ENCODE measurements at regions not wholly inside any gene's neighbourhood (a gene's known extent, or its start where the extent isn't known, plus 50 kb on each side); places are given as distances from the start of the nearest gene placed in this dataset.
"Not testable (repeated sequence)": the region's sequence is repeated elsewhere in the genome, so short reads cannot be mapped to it uniquely, and the experiment has no call there.

DNA sequence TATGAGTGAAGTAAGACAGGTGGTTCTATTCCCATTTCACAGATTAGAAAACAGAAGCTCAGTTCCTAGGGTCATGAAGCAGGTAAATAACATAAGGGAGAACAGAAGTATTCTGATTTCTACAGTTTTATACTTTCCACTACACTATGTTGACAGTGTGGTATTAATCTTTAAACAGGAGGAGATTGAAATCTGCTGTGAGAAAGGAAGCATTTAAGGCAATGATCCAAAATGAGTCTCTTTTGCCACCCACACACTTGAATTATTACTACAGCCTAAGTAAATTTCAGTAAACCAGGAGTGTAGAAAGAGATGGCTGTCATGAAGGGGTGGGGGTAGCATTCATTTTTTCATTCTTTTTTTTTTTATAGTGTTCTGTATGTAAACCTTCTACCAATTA is 893.0 kb downstream of the C4orf33 start:
- no peak for DNase-seq
- TF ChIP-seq, protein P1, sequence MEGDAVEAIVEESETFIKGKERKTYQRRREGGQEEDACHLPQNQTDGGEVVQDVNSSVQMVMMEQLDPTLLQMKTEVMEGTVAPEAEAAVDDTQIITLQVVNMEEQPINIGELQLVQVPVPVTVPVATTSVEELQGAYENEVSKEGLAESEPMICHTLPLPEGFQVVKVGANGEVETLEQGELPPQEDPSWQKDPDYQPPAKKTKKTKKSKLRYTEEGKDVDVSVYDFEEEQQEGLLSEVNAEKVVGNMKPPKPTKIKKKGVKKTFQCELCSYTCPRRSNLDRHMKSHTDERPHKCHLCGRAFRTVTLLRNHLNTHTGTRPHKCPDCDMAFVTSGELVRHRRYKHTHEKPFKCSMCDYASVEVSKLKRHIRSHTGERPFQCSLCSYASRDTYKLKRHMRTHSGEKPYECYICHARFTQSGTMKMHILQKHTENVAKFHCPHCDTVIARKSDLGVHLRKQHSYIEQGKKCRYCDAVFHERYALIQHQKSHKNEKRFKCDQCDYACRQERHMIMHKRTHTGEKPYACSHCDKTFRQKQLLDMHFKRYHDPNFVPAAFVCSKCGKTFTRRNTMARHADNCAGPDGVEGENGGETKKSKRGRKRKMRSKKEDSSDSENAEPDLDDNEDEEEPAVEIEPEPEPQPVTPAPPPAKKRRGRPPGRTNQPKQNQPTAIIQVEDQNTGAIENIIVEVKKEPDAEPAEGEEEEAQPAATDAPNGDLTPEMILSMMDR (IDR thresholded peaks at IDR 0.05), result no peak
- no peaks in the 10 kb centered on the region for H3K27me3 Mint-ChIP-seq (ENCODE audit: insufficient read depth)
- H3K4me1 Mint-ChIP-seq (ENCODE audit: low read depth), result no peaks in the 10 kb centered on the region
- H3K36me3 Mint-ChIP-seq (ENCODE audit: low read depth), result no peaks in the 10 kb centered on the region
- H3K9me3 Mint-ChIP-seq, result no peaks in the 10 kb centered on the region; the same call in 1 of the 2 replicates
- H3K4me3 Mint-ChIP-seq, result no peak overlapping the region
- no peak overlapping the region for H3K27ac Mint-ChIP-seq

DNA sequence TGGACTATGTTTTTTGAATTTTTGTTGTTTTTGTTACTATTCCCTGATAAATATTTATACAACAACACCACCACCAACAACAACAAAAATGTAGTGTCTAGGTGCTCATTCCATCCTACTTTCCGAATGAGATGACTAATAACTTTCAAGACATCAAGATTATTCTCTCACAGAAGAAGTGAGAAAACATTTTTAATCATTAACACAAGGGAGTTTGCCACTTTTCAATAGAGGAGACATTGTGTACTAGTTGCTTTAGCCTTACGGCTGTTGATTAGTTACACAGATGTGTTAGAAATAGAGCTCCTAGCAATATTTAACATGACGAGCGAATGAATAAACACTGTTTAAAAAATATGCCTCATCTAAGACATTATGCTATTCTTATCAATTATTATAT is 898.8 kb downstream of the C4orf33 start:
- Mint-ChIP-seq H3K27ac (no peak overlapping the region), H3K27me3 (ENCODE audit: insufficient read depth) (no peaks in the 10 kb centered on the region), H3K36me3 (ENCODE audit: low read depth) (peaks cover 3% of the 10 kb centered on the region; the same call in 1 of the 2 replicates), H3K4me1 (ENCODE audit: low read depth) (no peaks in the 10 kb centered on the region), H3K4me3 (no peak overlapping the region), H3K9me3 (peaks cover 4% of the 10 kb centered on the region)
- TF ChIP-seq, protein P1 (IDR thresholded peaks at IDR 0.05), result no peak
- DNase-seq, result no peak

DNA sequence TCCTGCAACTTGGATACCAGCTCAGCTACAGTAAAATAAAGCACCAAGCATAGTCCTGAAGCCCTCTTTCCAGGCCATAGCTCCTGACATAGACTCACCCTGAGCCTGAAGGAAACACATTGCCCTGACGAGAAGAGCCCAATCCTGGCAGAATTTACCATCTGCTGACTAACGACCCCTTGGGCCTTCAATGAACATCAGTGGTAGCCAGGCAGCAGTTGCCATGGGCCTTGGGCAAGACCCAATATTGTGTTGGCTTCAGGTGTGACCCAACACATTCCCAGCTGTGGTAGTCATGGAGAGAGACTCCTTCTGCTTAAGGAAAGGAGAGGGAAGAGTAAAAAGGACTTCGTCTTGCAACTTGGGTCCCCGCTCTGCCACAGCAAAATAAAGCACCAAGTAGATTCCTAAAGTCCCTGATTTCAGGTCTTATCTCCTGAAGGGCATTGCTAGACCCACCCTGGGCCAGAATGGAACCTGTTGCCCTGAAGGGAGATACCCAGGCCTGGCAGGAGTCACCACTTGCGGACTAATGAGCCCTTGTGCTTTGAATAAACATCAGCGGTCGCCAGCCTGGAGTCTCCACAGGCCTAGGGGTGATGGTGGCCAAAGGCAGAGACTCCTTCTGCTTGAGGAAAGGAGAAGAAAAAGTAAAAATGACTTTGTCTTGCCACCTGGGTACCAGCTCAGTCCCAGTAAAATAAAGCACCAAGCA is 902.6 kb downstream of the C4orf33 start:
- H3K4me3 Mint-ChIP-seq, result no peak overlapping the region
- H3K27ac Mint-ChIP-seq, result no peak overlapping the region
- H3K9me3 Mint-ChIP-seq, result peaks cover 14% of the 10 kb centered on the region
- no peaks in the 10 kb centered on the region for H3K4me1 Mint-ChIP-seq (ENCODE audit: low read depth)
- no peaks in the 10 kb centered on the region for H3K27me3 Mint-ChIP-seq (ENCODE audit: insufficient read depth)
- peaks cover 7% of the 10 kb centered on the region; the same call in 1 of the 2 replicates for H3K36me3 Mint-ChIP-seq (ENCODE audit: low read depth)
- TF ChIP-seq, protein P1 (IDR thresholded peaks at IDR 0.05), result no peak
- no peak for DNase-seq

DNA sequence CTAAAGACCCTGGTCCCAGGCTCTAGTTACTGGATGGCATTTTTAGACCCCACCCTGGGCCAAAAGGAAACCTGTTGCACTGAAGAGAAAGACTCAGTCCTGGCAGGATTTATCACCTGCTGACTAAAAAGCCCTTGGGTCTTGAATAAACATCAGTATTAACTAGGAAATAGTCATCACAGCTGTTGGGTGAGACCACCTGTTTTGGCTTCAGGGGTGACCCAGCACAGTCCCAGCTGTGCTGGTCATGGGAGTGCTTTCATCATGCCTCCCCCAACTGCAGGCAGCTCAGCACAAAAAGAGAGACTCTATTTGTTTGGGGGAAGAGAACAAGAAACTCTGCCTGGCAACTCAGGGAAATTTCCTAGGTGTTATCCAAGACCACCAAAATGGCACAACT is 903.2 kb downstream of the C4orf33 start:
- TF ChIP-seq, protein P1 (IDR thresholded peaks at IDR 0.05), result no peak
- no peak overlapping the region for H3K4me3 Mint-ChIP-seq
- no peaks in the 10 kb centered on the region for H3K4me1 Mint-ChIP-seq (ENCODE audit: low read depth)
- no peak overlapping the region for H3K27ac Mint-ChIP-seq
- no peaks in the 10 kb centered on the region for H3K27me3 Mint-ChIP-seq (ENCODE audit: insufficient read depth)
- peaks cover 7% of the 10 kb centered on the region; the same call in 1 of the 2 replicates for H3K36me3 Mint-ChIP-seq (ENCODE audit: low read depth)
- DNase-seq, result no peak
- peaks cover 14% of the 10 kb centered on the region for H3K9me3 Mint-ChIP-seq

DNA sequence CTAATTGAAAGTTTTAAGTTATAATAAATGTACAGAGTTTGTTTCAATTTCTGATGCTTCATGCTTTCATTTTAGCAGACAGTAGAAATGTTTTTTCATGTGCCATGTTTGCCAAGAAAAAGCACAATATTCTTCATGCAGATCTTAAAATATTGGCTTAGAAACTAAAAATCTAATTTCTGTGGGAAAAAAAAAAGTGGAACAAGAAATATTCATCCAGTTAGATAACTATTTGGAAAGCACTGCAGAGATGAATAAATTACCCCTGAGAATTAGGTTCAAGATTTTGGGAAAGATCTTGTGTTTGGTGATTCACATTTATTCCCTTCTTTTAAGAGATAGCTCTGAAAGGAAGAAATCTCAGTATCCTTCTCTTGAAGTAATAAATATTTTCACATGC is 912.5 kb downstream of the C4orf33 start:
- Mint-ChIP-seq H3K27me3 (ENCODE audit: insufficient read depth) (no peaks in the 10 kb centered on the region), H3K36me3 (ENCODE audit: low read depth) (no peaks in the 10 kb centered on the region), H3K4me1 (ENCODE audit: low read depth) (no peaks in the 10 kb centered on the region), H3K9me3 (peaks cover 3% of the 10 kb centered on the region; the same call in 1 of the 2 replicates), H3K4me3 (no peak overlapping the region), H3K27ac (no peak overlapping the region)
- no peak for DNase-seq
- TF ChIP-seq, protein P1 (IDR thresholded peaks at IDR 0.05), result no peak

DNA sequence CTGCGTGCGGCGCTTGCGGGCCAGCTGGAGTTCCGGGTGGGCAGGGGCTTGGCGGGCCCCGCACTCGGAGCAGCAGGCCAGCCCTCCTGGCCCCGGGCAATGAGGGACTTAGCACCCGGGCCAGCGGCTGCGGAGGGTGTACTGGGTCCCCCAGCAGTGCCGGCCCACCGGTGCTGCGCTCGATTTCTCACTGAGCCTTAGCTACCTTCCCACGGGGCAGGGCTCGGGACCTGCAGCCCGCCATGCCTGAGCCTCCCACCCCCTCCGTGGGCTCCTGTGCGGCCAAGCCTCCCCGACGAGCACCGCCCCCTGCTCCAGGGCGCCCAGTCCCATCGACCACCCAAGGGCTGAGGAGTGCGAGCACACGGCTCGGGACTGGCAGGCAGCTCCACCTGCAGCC is 916.9 kb downstream of the C4orf33 start:
- not testable (repeated sequence) for H3K4me3 Mint-ChIP-seq; H3K27me3 Mint-ChIP-seq (ENCODE audit: insufficient read depth); H3K9me3 Mint-ChIP-seq; DNase-seq; H3K36me3 Mint-ChIP-seq (ENCODE audit: low read depth); H3K27ac Mint-ChIP-seq; H3K4me1 Mint-ChIP-seq (ENCODE audit: low read depth)
